HCT116 (cell line): ENCODE measurements at regions not wholly inside any gene's neighbourhood (a gene's known extent, or its start where the extent isn't known, plus 50 kb on each side); places are given as distances from the start of the nearest gene placed in this dataset.

Experiments
- ATAC-seq: fragments of 200-7000 bp; cut with Tn5 transposase; 2 replicates; pipeline ENCODE4 v1.9.1; 2020; ENCODE audit warnings: mild to moderate bottlenecking, moderate library complexity
- BruUV-seq: library from RNA; stranded (reverse); fragments of 400-500 nt; replicated peaks from 2 replicates; lab custom pipeline; 2021; lab: Mats Ljungman, UMichigan
- CTCF ChIA-PET: fragments of 300-600 bp; sonication (Branson Sonifier 250); formaldehyde crosslinking; loops from one replicate; lab custom pipeline; 2021; ENCODE audit warnings: antibody characterized with exemption; lab: Charles Lee
- POLR2A ChIA-PET: fragments of 300-600, 350-600 bp; sonication (Branson Sonifier 250); formaldehyde crosslinking; loops from one replicate; lab custom pipeline; 2021; ENCODE audit warnings: antibody characterized with exemption; lab: Charles Lee
- RAD21 ChIA-PET, 2 experiments: fragments of 300-600 bp; sonication (Branson Sonifier 250); formaldehyde crosslinking; loops; one replicate each; lab custom pipeline; 2023; ENCODE audit warnings: low total read pairs in 2 of 2; ENCODE audit not compliant: uncharacterized antibody in 2 of 2, unreplicated experiment in 2 of 2, low non-redundant PET in 1 of 2; lab: Charles Lee
- DNase-seq: peaks from one replicate; pipeline ENCODE4 v3.0.0-alpha.2; 2010; ENCODE audit warnings: low read depth, low spot score
- H2AFZ ChIP-seq: fragments of 200-600 bp; shearing (Covaris generic), sonication (generic); 2 replicates; pipeline ENCODE4 v1.6.1; 2017; ENCODE audit warnings: low read depth, mixed run types, mixed read lengths, antibody characterized with exemption, low read length; ENCODE audit not compliant: poor library complexity, severe bottlenecking
- H3K27ac ChIP-seq: 2 replicates; pipeline ENCODE4 v1.5.1; 2012; ENCODE audit warnings: low read depth, low read length
- H3K27me3 ChIP-seq: fragments of 200-600 bp; sonication (generic); 2 replicates; pipeline ENCODE4 v1.6.1; 2016; ENCODE audit warnings: mixed run types, low read length, mixed read lengths; ENCODE audit not compliant: insufficient read depth
- H3K36me3 ChIP-seq, 2 experiments: fragments of 200-500 bp in 1 of 2; fragments of 200-600 bp in 1 of 2; sonication (Bioruptor generic) in 1 of 2; sonication (generic) in 1 of 2; 2 replicates each; pipeline versions ENCODE4 v1.5.1 to v1.6.1; 2014 to 2016; ENCODE audit warnings: low read length in 2 of 2, inconsistent platforms in 1 of 2, mixed read lengths in 1 of 2, mixed run types in 1 of 2; ENCODE audit not compliant: insufficient read depth in 2 of 2, control insufficient read depth in 1 of 2
- H3K4me1 ChIP-seq, 2 experiments: fragments of 200-600 bp in 1 of 2; sonication (generic) in 1 of 2; 2 replicates each; pipeline versions ENCODE4 v1.5.1 to v1.6.1; 2012 to 2017; ENCODE audit warnings: low read length in 2 of 2, inconsistent platforms in 1 of 2, mild to moderate bottlenecking in 1 of 2, mixed read lengths in 1 of 2, mixed run types in 1 of 2, moderate library complexity in 1 of 2; ENCODE audit not compliant: insufficient read depth in 2 of 2, control insufficient read depth in 1 of 2
- H3K4me2 ChIP-seq: fragments of 200-600 bp; sonication (generic); 2 replicates; pipeline ENCODE4 v1.6.1; 2017; ENCODE audit warnings: mixed run types, low read length, mixed read lengths
- H3K4me3 ChIP-seq, 2 experiments: fragments of 200-600 bp in 1 of 2; sonication (generic) in 1 of 2; replicated peaks in 1 of 2; 2 replicates each; pipeline ENCODE4 v1.5.1; 2011 to 2016; ENCODE audit warnings: low read length in 2 of 2, control low read depth in 1 of 2, low read depth in 1 of 2, mild to moderate bottlenecking in 1 of 2, mixed read lengths in 1 of 2, mixed run types in 1 of 2
- H3K79me2 ChIP-seq: fragments of 200-600 bp; sonication (generic); 2 replicates; pipeline ENCODE4 v1.6.1; 2017; ENCODE audit warnings: mild to moderate bottlenecking, mixed run types, low read length, moderate library complexity, mixed read lengths; ENCODE audit not compliant: insufficient read depth
- H3K9ac ChIP-seq: fragments of 200-600 bp; sonication (generic); 2 replicates; pipeline ENCODE4 v1.6.1; 2016; ENCODE audit warnings: low read length, mixed read lengths
- H3K9me2 ChIP-seq: fragments of 200-600 bp; sonication (generic), shearing (Covaris generic); 2 replicates; pipeline ENCODE4 v1.6.1; 2017; ENCODE audit warnings: mixed run types, mild to moderate bottlenecking, moderate library complexity; ENCODE audit not compliant: insufficient read depth
- H3K9me3 ChIP-seq, 2 experiments: fragments of 200-500 bp in 1 of 2; fragments of 200-600 bp in 1 of 2; sonication (Bioruptor generic) in 1 of 2; sonication (generic) in 1 of 2; 2 replicates each; pipeline ENCODE4 v1.6.1; 2014 to 2017; ENCODE audit warnings: low read length in 2 of 2, mixed read lengths in 2 of 2, inconsistent platforms in 1 of 2, low read depth in 1 of 2, mild to moderate bottlenecking in 1 of 2, mixed run types in 1 of 2, moderate library complexity in 1 of 2; ENCODE audit not compliant: control insufficient read depth in 1 of 2, insufficient read depth in 1 of 2
- H4K20me1 ChIP-seq: fragments of 200-600 bp; sonication (generic), shearing (Covaris generic); 2 replicates; pipeline ENCODE4 v1.6.1; 2017; ENCODE audit warnings: mixed run types, mild to moderate bottlenecking, moderate library complexity; ENCODE audit not compliant: insufficient read depth
- ATF3 ChIP-seq: IDR thresholded peaks from 2 replicates; pipeline ENCODE4 v1.6.1; 2012
- EGR1 ChIP-seq: IDR thresholded peaks from 2 replicates; pipeline ENCODE4 v1.6.1; 2012; ENCODE audit warnings: low read depth
- ELF1 ChIP-seq: IDR thresholded peaks from 2 replicates; pipeline ENCODE4 v1.6.1; 2012; ENCODE audit warnings: low read depth, borderline replicate concordance
- EZH2 ChIP-seq: fragments of 200-600 bp; sonication (generic); IDR thresholded peaks from 2 replicates; pipeline ENCODE4 v1.6.1; 2017; ENCODE audit warnings: antibody characterized with exemption, mixed run types
- EZH2phosphoT487 ChIP-seq: fragments of 200-600 bp; IDR thresholded peaks from 2 replicates; pipeline ENCODE4 v1.6.1; 2018; ENCODE audit warnings: antibody characterized with exemption, borderline replicate concordance
- FOSL1 ChIP-seq: IDR thresholded peaks from 2 replicates; pipeline ENCODE4 v1.6.1; 2012; ENCODE audit warnings: low read depth
- MAX ChIP-seq: IDR thresholded peaks from 2 replicates; pipeline ENCODE4 v1.6.1; 2012
- POLR2A ChIP-seq: IDR thresholded peaks from 2 replicates; pipeline ENCODE4 v1.7.0; 2011; ENCODE audit warnings: borderline replicate concordance; ENCODE audit not compliant: insufficient read depth, insufficient read length; ENCODE audit errors: extremely low read depth
- POLR2AphosphoS5 ChIP-seq: IDR thresholded peaks from 2 replicates; pipeline ENCODE4 v1.6.1; 2011; ENCODE audit warnings: mild to moderate bottlenecking, low read depth, low read length, moderate library complexity
- RAD21 ChIP-seq: IDR thresholded peaks from 2 replicates; pipeline ENCODE4 v1.6.1; 2012; ENCODE audit warnings: low read depth, mild to moderate bottlenecking
- SIN3A ChIP-seq: IDR thresholded peaks from 2 replicates; pipeline ENCODE4 v1.6.1; 2012; ENCODE audit warnings: low read depth
- SP1 ChIP-seq: IDR thresholded peaks from 2 replicates; pipeline ENCODE4 v1.6.1; 2012; ENCODE audit warnings: low read depth
- SRF ChIP-seq: IDR thresholded peaks from 2 replicates; pipeline ENCODE4 v1.6.1; 2012; ENCODE audit warnings: low read depth
- TCF7L2 ChIP-seq: IDR thresholded peaks from 2 replicates; pipeline ENCODE4 v1.7.0; 2011; ENCODE audit warnings: borderline replicate concordance, inconsistent platforms; ENCODE audit not compliant: insufficient read depth, insufficient read length; ENCODE audit errors: extremely low read depth
- ZBTB33 ChIP-seq: IDR thresholded peaks from 2 replicates; pipeline ENCODE4 v1.6.1; 2011; ENCODE audit warnings: mild to moderate bottlenecking, low read length, moderate library complexity; ENCODE audit not compliant: insufficient replicate concordance; ENCODE audit errors: extremely low read depth
- ZNF274 ChIP-seq: fragments of 200-500 bp; sonication (Bioruptor generic); IDR thresholded peaks from 2 replicates; pipeline ENCODE4 v1.6.1; 2014; ENCODE audit warnings: mild to moderate bottlenecking, low read depth, low read length, inconsistent platforms
- intact Hi-C: fragments of 100-400 bp; cut with micrococcal nuclease; formaldehyde crosslinking; loops from 2 replicates; pipeline ENCODE4 v1.10.0; 2022

GRCh38 chr3:191138937-191139336 lies 60.1 kb upstream of the OSTN start:
- ATAC-seq = no peak
- H3K4me2 ChIP-seq = no peak overlapping the region

GRCh38 chr3:191137708-191138107 lies 61.3 kb upstream of the OSTN start:
- ChIA-PET RAD21 (no interaction called here), CTCF (interaction anchor here (0.7 kb wide), 1 partner anchor 671 kb away, joined by 3 read pairs; no protein-coding TSS in a partner anchor), POLR2A (no interaction called here)
- Histone ChIP-seq H3K9me2 (no peaks in the 10 kb centered on the region), H3K79me2 (no peaks in the 10 kb centered on the region), H3K4me1 (peaks cover 3 to 19% of the 10 kb centered on the region in 2 experiments; a peak in 3 of 4 replicates), H3K4me3 (no peak overlapping the region), H3K27me3 (no peaks in the 10 kb centered on the region), H3K36me3 (no peaks in the 10 kb centered on the region), H3K9me3 (no peaks in the 10 kb centered on the region), H3K4me2 (no peak overlapping the region), H2AFZ (peak overlapping the region; percentile 70), H3K9ac (no peak overlapping the region), H3K27ac (no peak overlapping the region), H4K20me1 (no peaks in the 10 kb centered on the region)
- TF ChIP-seq MAX (no peak), SIN3A (no peak), SRF (no peak), FOSL1 (no peak), SP1 (no peak), ZNF274 (no peak), ZBTB33 (no peak), EGR1 (no peak), ATF3 (no peak), TCF7L2 (no peak), POLR2AphosphoS5 (no peak), EZH2 (no peak), RAD21 (no peak), EZH2phosphoT487 (no peak), ELF1 (no peak), POLR2A (no peak)
- no TSS peak for BruUV-seq
- DNase-seq (no peak), ATAC-seq (no peak)
- intact Hi-C loops = loop anchor here (5.0 to 10.0 kb wide), 2 partner anchors 250 to 1307 kb away; no protein-coding TSS in a partner anchor

More at GRCh38 chr3:191138937-191139336, 60.1 kb upstream of the OSTN start:
- CTCF ChIA-PET = no interaction called here
- H3K9me3 ChIP-seq = no peaks in the 10 kb centered on the region
- no peaks in the 10 kb centered on the region for H4K20me1 ChIP-seq
- POLR2A ChIA-PET = no interaction called here
- intact Hi-C loops = loop anchor here (5.0 to 10.0 kb wide), 2 partner anchors 248 to 1306 kb away; no protein-coding TSS in a partner anchor
- H2AFZ ChIP-seq = peak overlapping the region; percentile 73
- RAD21 ChIA-PET = no interaction called here
- no peak overlapping the region for H3K27ac ChIP-seq
- no TSS peak for BruUV-seq
- no peak overlapping the region for H3K9ac ChIP-seq
- peaks cover 3 to 30% of the 10 kb centered on the region in 2 experiments; a peak in 3 of 4 replicates for H3K4me1 ChIP-seq
- no peaks in the 10 kb centered on the region for H3K27me3 ChIP-seq
- H3K36me3 ChIP-seq = no peaks in the 10 kb centered on the region
- DNase-seq = no peak
- no peaks in the 10 kb centered on the region for H3K79me2 ChIP-seq
- H3K9me2 ChIP-seq = no peaks in the 10 kb centered on the region
- H3K4me3 ChIP-seq = no peak overlapping the region
- no peak for TF ChIP-seq ELF1
- TF ChIP-seq POLR2A = no peak
- no peak for TF ChIP-seq SIN3A
- TF ChIP-seq ATF3 = no peak
